Testis (tissue), 2 donors: ENCODE measurements at regions not wholly inside any gene's neighbourhood (a gene's known extent, or its start where the extent isn't known, plus 50 kb on each side); places are given as distances from the start of the nearest gene placed in this dataset.

Experiments
- CTCF ChIP-seq, 3 experiments: fragments of 450-650 bp in 2 of 3; fragments of 200-600 bp in 1 of 3; sonication (generic) in 1 of 3; IDR thresholded peaks; one replicate each; pipeline ENCODE4 v1.5.1; 2016 to 2019; ENCODE audit warnings: antibody characterized with exemption in 3 of 3, mild to moderate bottlenecking in 2 of 3, moderate library complexity in 1 of 3
- POLR2A ChIP-seq: fragments of 450-650 bp; IDR thresholded peaks from one replicate; pipeline ENCODE4 v1.6.1; 2017; ENCODE audit warnings: antibody characterized with exemption, mild to moderate bottlenecking, moderate library complexity

GRCh38 chr3:110647586-110647985 is 424.0 kb upstream of the NECTIN3 start:
- TF ChIP-seq CTCF (IDR thresholded peaks at IDR 0.05) (no peak), POLR2A (no peak)
